ENCODE measurements at regions not wholly inside any gene's neighbourhood (a gene's known extent, or its start where the extent isn't known, plus 50 kb on each side); places are given as distances from the start of the nearest gene placed in this dataset.

DNA sequence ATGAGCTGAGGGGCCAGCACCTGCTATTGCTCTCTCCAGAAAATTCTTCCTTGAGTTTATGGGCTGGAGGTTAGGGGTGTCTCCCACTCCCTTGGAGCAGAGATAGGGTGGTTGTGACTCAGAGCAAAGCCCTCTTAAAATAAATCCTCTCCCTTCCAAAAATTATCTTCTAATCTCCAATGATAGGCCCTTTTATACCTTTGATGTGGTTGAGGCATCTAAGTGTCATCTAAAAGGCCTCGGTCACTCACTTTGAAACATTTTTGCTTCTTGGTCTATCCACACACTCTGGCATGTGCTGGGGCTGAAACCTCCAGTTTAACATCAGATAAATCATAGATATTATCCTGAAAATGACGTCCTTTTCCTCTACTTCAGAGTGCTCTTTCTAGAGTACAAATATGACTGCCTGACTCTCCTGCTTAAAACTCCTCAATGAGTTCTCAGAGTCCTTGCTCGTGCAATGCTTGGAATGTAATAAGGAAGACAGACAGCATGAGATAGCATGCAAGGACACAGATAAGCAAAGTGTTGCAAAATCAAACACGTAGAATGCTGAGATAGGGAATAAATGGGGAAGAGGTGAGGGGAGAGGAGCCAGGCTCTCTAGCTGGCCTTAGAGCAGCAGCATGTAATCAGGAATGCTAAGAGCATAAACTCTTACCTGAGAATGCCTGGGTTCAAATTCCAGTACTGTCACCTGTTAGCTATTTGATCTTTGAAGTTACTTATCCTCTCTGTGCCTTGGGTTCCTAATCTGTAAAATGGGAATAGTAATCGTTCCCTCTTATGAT, 374.1 kb upstream of the CITED2 start:
- Histone ChIP-seq H3K9ac (ENCODE audit: insufficient read length, low read depth) (no peak overlapping the region), H3K27me3 (ENCODE audit: insufficient read depth, insufficient read length) (no peaks in the 10 kb centered on the region), H3K36me3 (ENCODE audit: insufficient read depth, insufficient read length, low read length) (no peaks in the 10 kb centered on the region), H3K4me3 (ENCODE audit: insufficient read length, low read depth) (no peak overlapping the region), H3K9me3 (ENCODE audit: insufficient read depth, low read length) (no peaks in the 10 kb centered on the region), H3K4me1 (ENCODE audit: insufficient read depth, insufficient read length) (no peaks in the 10 kb centered on the region)
- DNase-seq (ENCODE audit: low read depth, low spot score) = no peak
- no peak for TF ChIP-seq ZNF274 (IDR thresholded peaks at IDR 0.05; ENCODE audit: low read depth, low read length)
- TF ChIP-seq YY1 (IDR thresholded peaks at IDR 0.05; ENCODE audit: insufficient read depth, insufficient read length) = no peak
- no peak for TF ChIP-seq SUZ12 (IDR thresholded peaks at IDR 0.05; ENCODE audit: extremely low read depth, insufficient read depth, insufficient read length)

DNA sequence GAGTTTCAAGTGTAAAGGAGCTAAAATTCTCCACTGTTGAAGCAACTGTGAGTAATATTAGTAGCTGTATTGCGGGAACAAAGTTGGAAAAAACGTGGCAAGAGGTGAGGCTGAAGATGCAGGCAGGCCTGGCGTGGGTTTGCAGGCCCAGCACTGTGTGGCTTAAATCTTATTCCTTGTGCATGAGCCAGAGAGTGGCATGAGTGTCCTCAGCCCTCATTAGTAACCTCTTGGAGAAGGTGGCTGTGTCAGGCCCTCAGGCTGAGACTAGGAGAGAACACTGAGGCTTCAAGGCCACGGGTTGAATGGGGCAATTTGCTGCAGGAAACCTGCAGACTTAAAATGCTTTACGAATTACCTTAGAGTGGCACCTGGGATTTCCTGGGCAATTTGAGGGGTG, 372.7 kb upstream of the CITED2 start:
- Histone ChIP-seq H3K4me1 (ENCODE audit: insufficient read depth, insufficient read length) (no peaks in the 10 kb centered on the region), H3K36me3 (ENCODE audit: insufficient read depth, insufficient read length, low read length) (no peaks in the 10 kb centered on the region), H3K9ac (ENCODE audit: insufficient read length, low read depth) (no peak overlapping the region), H3K9me3 (ENCODE audit: insufficient read depth, low read length) (no peaks in the 10 kb centered on the region), H3K4me3 (ENCODE audit: insufficient read length, low read depth) (no peak overlapping the region), H3K27me3 (ENCODE audit: insufficient read depth, insufficient read length) (no peaks in the 10 kb centered on the region)
- TF ChIP-seq SUZ12 (IDR thresholded peaks at IDR 0.05; ENCODE audit: extremely low read depth, insufficient read depth, insufficient read length) (no peak), ZNF274 (IDR thresholded peaks at IDR 0.05; ENCODE audit: low read depth, low read length) (no peak), YY1 (IDR thresholded peaks at IDR 0.05; ENCODE audit: insufficient read depth, insufficient read length) (no peak)
- no peak for DNase-seq (ENCODE audit: low read depth, low spot score)

DNA sequence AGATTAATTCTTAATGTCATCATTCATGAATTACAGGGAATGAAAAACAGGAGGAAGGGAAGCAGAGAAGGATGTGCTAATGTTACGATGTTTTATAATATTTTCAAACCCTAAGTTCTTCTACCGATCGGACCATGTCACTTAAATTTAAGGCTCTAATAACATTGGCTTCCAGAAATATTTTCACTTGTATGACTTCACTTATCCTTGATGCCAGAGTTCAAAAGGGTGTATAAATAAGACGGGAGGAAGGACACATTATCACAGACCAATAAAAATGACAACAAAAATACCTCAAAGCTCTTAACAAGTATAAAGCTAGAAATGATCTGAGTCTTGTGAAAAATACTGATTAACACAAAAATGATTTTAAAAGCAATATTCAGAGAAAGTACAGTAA, 370.4 kb upstream of the CITED2 start:
- Histone ChIP-seq H3K36me3 (ENCODE audit: insufficient read depth, insufficient read length, low read length) (no peaks in the 10 kb centered on the region), H3K4me3 (ENCODE audit: insufficient read length, low read depth) (no peak overlapping the region), H3K27me3 (ENCODE audit: insufficient read depth, insufficient read length) (no peaks in the 10 kb centered on the region), H3K9me3 (ENCODE audit: insufficient read depth, low read length) (no peaks in the 10 kb centered on the region), H3K9ac (ENCODE audit: insufficient read length, low read depth) (no peak overlapping the region), H3K4me1 (ENCODE audit: insufficient read depth, insufficient read length) (no peaks in the 10 kb centered on the region)
- no peak for DNase-seq (ENCODE audit: low read depth, low spot score)
- no peak for TF ChIP-seq ZNF274 (IDR thresholded peaks at IDR 0.05; ENCODE audit: low read depth, low read length)
- no peak for TF ChIP-seq SUZ12 (IDR thresholded peaks at IDR 0.05; ENCODE audit: extremely low read depth, insufficient read depth, insufficient read length)
- TF ChIP-seq YY1 (IDR thresholded peaks at IDR 0.05; ENCODE audit: insufficient read depth, insufficient read length) = no peak

DNA sequence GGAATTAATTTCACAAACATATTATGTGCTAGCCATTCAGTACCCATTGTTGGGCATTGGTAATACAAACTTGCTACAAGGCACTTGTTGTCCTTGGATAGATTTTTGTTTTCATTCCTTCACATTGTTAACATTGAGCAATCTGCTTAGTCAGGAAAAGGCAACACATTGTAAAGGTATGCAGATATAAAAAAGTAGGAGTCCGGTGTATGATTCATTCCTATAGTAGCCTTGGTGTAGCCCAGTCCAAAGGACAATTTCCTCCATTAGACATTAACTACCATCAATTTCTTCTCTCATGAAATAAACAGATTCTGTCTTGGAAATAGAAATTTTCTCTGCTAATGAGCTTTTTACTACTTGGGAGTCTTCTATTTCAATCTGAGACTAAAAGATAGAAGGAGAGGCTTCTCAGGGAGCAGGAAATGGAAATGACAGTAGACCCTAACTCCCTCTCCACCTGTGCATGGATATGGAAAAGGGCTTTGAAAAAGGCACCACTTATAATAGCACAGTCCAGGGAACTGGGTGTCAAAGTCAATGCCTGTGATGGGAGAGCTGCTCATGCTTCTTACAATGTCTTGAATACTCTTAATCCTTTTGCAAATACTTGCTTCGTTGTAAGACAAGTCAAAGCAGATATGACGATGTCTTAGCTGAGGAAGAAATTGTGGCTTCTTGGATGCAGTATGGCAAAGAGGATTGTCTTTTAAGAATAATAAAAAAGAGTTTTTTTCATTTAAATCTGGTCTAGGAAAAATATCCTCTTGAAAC, 369.4 kb upstream of the CITED2 start:
- H3K9me3 ChIP-seq (ENCODE audit: insufficient read depth, low read length) = no peaks in the 10 kb centered on the region

DNA sequence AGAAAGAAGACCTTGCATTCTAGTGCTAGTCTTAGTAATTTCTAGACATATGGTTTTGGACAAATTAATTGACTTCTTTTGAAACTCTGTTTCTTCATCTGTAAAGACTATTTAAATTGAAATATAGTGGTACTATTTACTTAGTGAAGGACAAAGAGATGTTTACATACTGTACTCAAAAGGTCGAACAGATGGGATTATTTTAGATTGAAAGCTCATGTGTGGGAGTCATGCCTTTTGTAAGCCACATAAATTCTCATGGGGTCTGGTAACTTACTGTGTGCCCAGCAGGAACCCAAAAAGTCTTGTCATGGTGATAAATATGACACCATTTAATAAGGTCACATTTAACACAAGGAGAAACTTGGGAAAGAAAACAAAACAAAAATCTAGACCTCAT, 368.2 kb upstream of the CITED2 start:
- Histone ChIP-seq H3K4me3 (ENCODE audit: insufficient read length, low read depth) (no peak overlapping the region), H3K9ac (ENCODE audit: insufficient read length, low read depth) (no peak overlapping the region), H3K27me3 (ENCODE audit: insufficient read depth, insufficient read length) (no peaks in the 10 kb centered on the region), H3K4me1 (ENCODE audit: insufficient read depth, insufficient read length) (no peaks in the 10 kb centered on the region), H3K9me3 (ENCODE audit: insufficient read depth, low read length) (no peaks in the 10 kb centered on the region), H3K36me3 (ENCODE audit: insufficient read depth, insufficient read length, low read length) (no peaks in the 10 kb centered on the region)
- DNase-seq (ENCODE audit: low read depth, low spot score) = no peak
- TF ChIP-seq SUZ12 (IDR thresholded peaks at IDR 0.05; ENCODE audit: extremely low read depth, insufficient read depth, insufficient read length) = no peak
- TF ChIP-seq ZNF274 (IDR thresholded peaks at IDR 0.05; ENCODE audit: low read depth, low read length) = no peak
- TF ChIP-seq YY1 (IDR thresholded peaks at IDR 0.05; ENCODE audit: insufficient read depth, insufficient read length) = no peak

More for the DNA sequence above, 369.4 kb upstream of the CITED2 start:
- DNase-seq (ENCODE audit: low read depth, low spot score) = no peak
- H3K9ac ChIP-seq (ENCODE audit: insufficient read length, low read depth) = no peak overlapping the region
- no peaks in the 10 kb centered on the region for H3K27me3 ChIP-seq (ENCODE audit: insufficient read depth, insufficient read length)
- no peaks in the 10 kb centered on the region for H3K36me3 ChIP-seq (ENCODE audit: insufficient read depth, insufficient read length, low read length)
- TF ChIP-seq YY1 (IDR thresholded peaks at IDR 0.05; ENCODE audit: insufficient read depth, insufficient read length) (no peak), SUZ12 (IDR thresholded peaks at IDR 0.05; ENCODE audit: extremely low read depth, insufficient read depth, insufficient read length) (no peak), ZNF274 (IDR thresholded peaks at IDR 0.05; ENCODE audit: low read depth, low read length) (no peak)
- no peaks in the 10 kb centered on the region for H3K4me1 ChIP-seq (ENCODE audit: insufficient read depth, insufficient read length)
- no peak overlapping the region for H3K4me3 ChIP-seq (ENCODE audit: insufficient read length, low read depth)

DNA sequence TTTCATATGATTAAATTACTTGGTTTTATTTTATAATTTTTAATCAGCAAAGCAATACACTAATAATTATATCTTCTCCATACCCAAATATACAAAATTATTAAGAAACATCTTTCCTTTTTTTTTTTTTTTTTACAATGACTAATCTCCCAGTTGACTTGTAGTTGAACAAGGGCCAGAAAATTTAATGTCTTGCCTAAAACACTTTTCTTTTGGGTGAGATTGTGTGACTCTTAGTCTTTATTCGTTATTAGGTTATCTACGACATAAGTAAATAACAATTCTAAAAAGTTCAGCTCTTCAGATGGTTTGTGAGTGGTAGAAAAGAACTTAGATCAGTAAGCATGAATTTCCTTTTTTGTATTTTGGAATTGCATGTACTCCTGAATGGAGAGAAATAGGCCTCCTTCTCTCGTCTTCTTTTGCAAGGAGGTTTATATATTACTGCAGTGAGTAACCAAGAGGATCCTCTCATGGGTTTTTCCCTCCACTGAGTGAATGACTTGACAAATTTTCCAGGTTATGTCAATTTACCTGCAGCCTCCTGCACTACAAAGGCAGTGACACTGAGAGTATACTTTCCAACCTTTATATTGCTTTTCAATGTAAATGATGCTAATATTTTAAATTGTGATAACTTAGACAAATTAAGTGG, 364.5 kb upstream of the CITED2 start:
- Histone ChIP-seq H3K27me3 (ENCODE audit: insufficient read depth, insufficient read length) (no peaks in the 10 kb centered on the region), H3K4me1 (ENCODE audit: insufficient read depth, insufficient read length) (no peaks in the 10 kb centered on the region), H3K4me3 (ENCODE audit: insufficient read length, low read depth) (no peak overlapping the region), H3K9ac (ENCODE audit: insufficient read length, low read depth) (no peak overlapping the region), H3K36me3 (ENCODE audit: insufficient read depth, insufficient read length, low read length) (no peaks in the 10 kb centered on the region), H3K9me3 (ENCODE audit: insufficient read depth, low read length) (no peaks in the 10 kb centered on the region)
- DNase-seq (ENCODE audit: low read depth, low spot score) = no peak
- TF ChIP-seq ZNF274 (IDR thresholded peaks at IDR 0.05; ENCODE audit: low read depth, low read length) = no peak
- no peak for TF ChIP-seq SUZ12 (IDR thresholded peaks at IDR 0.05; ENCODE audit: extremely low read depth, insufficient read depth, insufficient read length)
- no peak for TF ChIP-seq YY1 (IDR thresholded peaks at IDR 0.05; ENCODE audit: insufficient read depth, insufficient read length)
